HL-60/S4 (cell line): ENCODE measurements at regions not wholly inside any gene's neighbourhood (a gene's known extent, or its start where the extent isn't known, plus 50 kb on each side); places are given as distances from the start of the nearest gene placed in this dataset.
"Not testable (repeated sequence)": the region's sequence is repeated elsewhere in the genome, so short reads cannot be mapped to it uniquely, and the experiment has no call there.

ENCODE experiments used
- in situ Hi-C: fragments of 300-500 bp; cut with MboI; formaldehyde crosslinking; loops from 2 replicates; pipeline ENCODE4 v1.14.3; 2022; ENCODE audit warnings: low sequenced_read_pairs

GRCh38 chr16:86880316-86881117, 302.2 kb downstream of the FOXL1 start:
- in situ Hi-C loops = no loop called here

- in situ Hi-C loops = no loop called here
Observed at GRCh38 chr16:86881118-86881510, 302.8 kb downstream of the FOXL1 start.

GRCh38 chr16:86881861-86882273, 303.5 kb downstream of the FOXL1 start:
- in situ Hi-C loops = no loop called here

GRCh38 chr16:86882586-86883280, 304.4 kb downstream of the FOXL1 start:
- in situ Hi-C loops = no loop called here

GRCh38 chr16:86883583-86884389, 305.4 kb downstream of the FOXL1 start:
- in situ Hi-C loops = no loop called here

GRCh38 chr16:86884390-86884650, 306.0 kb downstream of the FOXL1 start:
- in situ Hi-C loops = no loop called here

GRCh38 chr16:86885139-86885538, 306.8 kb downstream of the FOXL1 start:
- in situ Hi-C loops = no loop called here

- in situ Hi-C loops = no loop called here
Observed at GRCh38 chr16:86886651-86887050, 308.3 kb downstream of the FOXL1 start.

- in situ Hi-C loops = no loop called here
Observed at GRCh38 chr16:86887416-86887815, 309.1 kb downstream of the FOXL1 start.

GRCh38 chr16:86888231-86889053, 310.1 kb downstream of the FOXL1 start:
- in situ Hi-C loops = no loop called here

GRCh38 chr16:86889054-86889366, 310.7 kb downstream of the FOXL1 start:
- in situ Hi-C loops = not testable (repeated sequence)

- in situ Hi-C loops = no loop called here
Observed at GRCh38 chr16:86889974-86890373, 311.6 kb downstream of the FOXL1 start.

GRCh38 chr16:86891121-86891520, 312.8 kb downstream of the FOXL1 start:
- in situ Hi-C loops = no loop called here

GRCh38 chr16:86891631-86892030, 313.3 kb downstream of the FOXL1 start:
- in situ Hi-C loops = no loop called here

GRCh38 chr16:86892509-86892908, 314.2 kb downstream of the FOXL1 start:
- in situ Hi-C loops = no loop called here

GRCh38 chr16:86893506-86893905, 315.2 kb downstream of the FOXL1 start:
- in situ Hi-C loops = no loop called here

GRCh38 chr16:86894029-86894567, 315.7 kb downstream of the FOXL1 start:
- in situ Hi-C loops = no loop called here

GRCh38 chr16:86894925-86895324, 316.6 kb downstream of the FOXL1 start:
- in situ Hi-C loops = no loop called here

GRCh38 chr16:86895606-86896005, 317.3 kb downstream of the FOXL1 start:
- in situ Hi-C loops = no loop called here

- in situ Hi-C loops = no loop called here
Observed at GRCh38 chr16:86896976-86897375, 318.6 kb downstream of the FOXL1 start.

GRCh38 chr16:86897486-86897885, 319.1 kb downstream of the FOXL1 start:
- in situ Hi-C loops = no loop called here
